Upper lobe of left lung (tissue), 6 donors: ENCODE measurements at regions not wholly inside any gene's neighbourhood (a gene's known extent, or its start where the extent isn't known, plus 50 kb on each side); places are given as distances from the start of the nearest gene placed in this dataset.
"Not testable (repeated sequence)": the region's sequence is repeated elsewhere in the genome, so short reads cannot be mapped to it uniquely, and the experiment has no call there.

Source experiments
- ATAC-seq, 2 donors: fragments of 200-7000 bp; cut with Tn5 transposase; one replicate each; pipeline ENCODE4 v1.9.1; 2022; ENCODE audit warnings: mild to moderate bottlenecking in 2 of 2, moderate library complexity in 2 of 2; ENCODE audit not compliant: low FRiP score in 2 of 2
- DNase-seq, 2 donors: peaks; one replicate each; pipeline ENCODE4 v3.0.0-alpha.2; 2019 to 2020
- H3K27ac ChIP-seq, 4 donors: fragments of 200-600 bp; sonication (generic); one replicate each; pipeline ENCODE4 v1.5.1; 2016 to 2019
- H3K27me3 ChIP-seq, 4 donors: fragments of 200-600 bp; sonication (generic); one replicate each; pipeline ENCODE4 v1.5.1; 2017 to 2019
- H3K36me3 ChIP-seq, 4 donors: fragments of 200-600 bp; sonication (generic); one replicate each; pipeline ENCODE4 v1.5.1; 2016 to 2019
- H3K4me1 ChIP-seq, 4 donors: fragments of 200-600 bp; sonication (generic); one replicate each; pipeline ENCODE4 v1.5.1; 2018 to 2019
- H3K4me3 ChIP-seq, 4 donors: fragments of 200-600 bp; sonication (generic); one replicate each; pipeline ENCODE4 v1.5.1; 2017 to 2019; ENCODE audit warnings: mild to moderate bottlenecking in 2 of 4, moderate library complexity in 1 of 4
- H3K9me3 ChIP-seq, 4 donors: fragments of 200-600 bp; sonication (generic); one replicate each; pipeline ENCODE4 v1.5.1; 2018 to 2019
- EP300 ChIP-seq, 4 donors: sonication (generic); formaldehyde crosslinking; IDR thresholded peaks; one replicate each; pipeline ENCODE4 v1.5.1; 2017; ENCODE audit warnings: antibody characterized with exemption in 4 of 4, control low read depth in 2 of 4
- POLR2A ChIP-seq, 4 donors: fragments of 450-650 bp; IDR thresholded peaks; one replicate each; pipeline ENCODE4 v1.5.1; 2016 to 2017; ENCODE audit warnings: antibody characterized with exemption in 4 of 4, mild to moderate bottlenecking in 2 of 4
- POLR2AphosphoS5 ChIP-seq, 2 donors: sonication (generic); formaldehyde crosslinking; IDR thresholded peaks; one replicate each; pipeline ENCODE4 v1.5.1; 2017; ENCODE audit warnings: antibody characterized with exemption in 2 of 2
- WGBS, 2 donors: methylation state at CpG; one replicate each; pipeline ENCODE4 v1.1.5; 2017 to 2018; 5-methylcytosine and 5-hydroxymethylcytosine counted together
- TF ChIP-seq, protein P1 (sequence below), 6 experiments: fragments of 450-650 bp in 4 of 6; fragments of 200-600 bp in 2 of 6; sonication (generic) in 2 of 6; IDR thresholded peaks; one replicate each; pipeline ENCODE4 v1.5.1; 2016 to 2019; ENCODE audit warnings: antibody characterized with exemption in 6 of 6
- donor health status: DM: no; HTN: no; CAD: no; lungs with moderate emphysema.
- donor health status: DM: no; HTN: yes; CAD: no; lungs with severe emphysema.

DNA sequence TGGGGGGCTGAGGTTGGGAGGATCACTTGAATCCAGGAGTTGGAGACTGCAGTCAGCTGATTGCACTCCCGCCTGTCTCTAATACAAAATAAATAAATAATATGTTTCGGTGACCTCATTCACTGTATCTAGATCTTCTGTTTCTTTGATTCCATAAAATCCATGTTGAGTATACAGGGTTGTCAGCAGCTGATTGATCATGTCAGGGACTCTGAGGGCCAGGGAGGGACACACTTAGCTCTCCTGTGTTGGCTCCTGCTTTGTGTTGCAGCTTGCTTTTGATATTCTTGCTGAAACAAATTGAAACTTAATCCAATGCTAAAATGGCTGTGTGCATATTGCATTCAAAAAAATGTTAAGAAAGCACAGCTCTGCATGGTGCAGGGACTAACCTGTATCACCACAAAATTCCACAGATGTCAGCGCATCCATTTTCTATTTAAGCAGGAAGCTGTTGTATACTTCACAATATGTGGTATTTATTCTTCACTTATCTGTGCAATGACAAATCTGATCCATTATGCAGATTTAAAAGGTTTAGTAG lies 454.5 kb downstream of the CDH11 start:
- H3K27ac ChIP-seq, result no peak overlapping the region
- H3K4me3 ChIP-seq, result no peak overlapping the region
- no peaks in the 10 kb centered on the region for H3K27me3 ChIP-seq
- ATAC-seq (no peak), DNase-seq (no peak)
- TF ChIP-seq, protein P1, sequence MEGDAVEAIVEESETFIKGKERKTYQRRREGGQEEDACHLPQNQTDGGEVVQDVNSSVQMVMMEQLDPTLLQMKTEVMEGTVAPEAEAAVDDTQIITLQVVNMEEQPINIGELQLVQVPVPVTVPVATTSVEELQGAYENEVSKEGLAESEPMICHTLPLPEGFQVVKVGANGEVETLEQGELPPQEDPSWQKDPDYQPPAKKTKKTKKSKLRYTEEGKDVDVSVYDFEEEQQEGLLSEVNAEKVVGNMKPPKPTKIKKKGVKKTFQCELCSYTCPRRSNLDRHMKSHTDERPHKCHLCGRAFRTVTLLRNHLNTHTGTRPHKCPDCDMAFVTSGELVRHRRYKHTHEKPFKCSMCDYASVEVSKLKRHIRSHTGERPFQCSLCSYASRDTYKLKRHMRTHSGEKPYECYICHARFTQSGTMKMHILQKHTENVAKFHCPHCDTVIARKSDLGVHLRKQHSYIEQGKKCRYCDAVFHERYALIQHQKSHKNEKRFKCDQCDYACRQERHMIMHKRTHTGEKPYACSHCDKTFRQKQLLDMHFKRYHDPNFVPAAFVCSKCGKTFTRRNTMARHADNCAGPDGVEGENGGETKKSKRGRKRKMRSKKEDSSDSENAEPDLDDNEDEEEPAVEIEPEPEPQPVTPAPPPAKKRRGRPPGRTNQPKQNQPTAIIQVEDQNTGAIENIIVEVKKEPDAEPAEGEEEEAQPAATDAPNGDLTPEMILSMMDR (IDR thresholded peaks at IDR 0.05), result no peak
- TF ChIP-seq POLR2AphosphoS5 (IDR thresholded peaks at IDR 0.05), result no peak
- TF ChIP-seq EP300 (IDR thresholded peaks at IDR 0.05), result no peak
- no peak for TF ChIP-seq POLR2A (IDR thresholded peaks at IDR 0.05)
- no peaks in the 10 kb centered on the region for H3K9me3 ChIP-seq
- no peaks in the 10 kb centered on the region for H3K36me3 ChIP-seq
- no peaks in the 10 kb centered on the region for H3K4me1 ChIP-seq
- WGBS, 2 donors, result 89 to 93% methylated on average over 3 of the region's 3 CpGs

DNA sequence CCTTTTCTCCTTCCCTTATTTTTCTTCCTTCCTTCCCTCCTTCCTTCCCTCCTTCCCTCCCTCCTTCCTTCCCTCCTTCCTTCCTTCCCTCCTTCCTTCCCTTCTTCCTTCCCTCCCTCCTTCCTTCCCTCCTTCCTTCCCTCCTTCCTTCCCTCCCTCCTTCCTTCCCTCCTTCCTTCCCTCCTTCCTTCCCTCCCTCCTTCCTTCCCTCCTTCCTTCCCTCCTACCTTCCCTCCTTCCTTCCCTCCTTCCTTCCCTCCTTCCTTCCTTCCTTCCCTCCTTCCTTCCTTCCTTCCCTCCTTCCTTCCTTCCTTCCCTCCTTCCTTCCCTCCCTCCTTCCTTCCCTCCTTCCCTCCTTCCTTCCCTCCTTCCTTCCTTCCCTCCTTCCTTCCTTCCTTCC lies 459.6 kb downstream of the CDH11 start:
- H3K4me3 ChIP-seq, DNase-seq, H3K4me1 ChIP-seq, H3K27me3 ChIP-seq, H3K36me3 ChIP-seq, H3K27ac ChIP-seq, H3K9me3 ChIP-seq, ATAC-seq: not testable (repeated sequence)

DNA sequence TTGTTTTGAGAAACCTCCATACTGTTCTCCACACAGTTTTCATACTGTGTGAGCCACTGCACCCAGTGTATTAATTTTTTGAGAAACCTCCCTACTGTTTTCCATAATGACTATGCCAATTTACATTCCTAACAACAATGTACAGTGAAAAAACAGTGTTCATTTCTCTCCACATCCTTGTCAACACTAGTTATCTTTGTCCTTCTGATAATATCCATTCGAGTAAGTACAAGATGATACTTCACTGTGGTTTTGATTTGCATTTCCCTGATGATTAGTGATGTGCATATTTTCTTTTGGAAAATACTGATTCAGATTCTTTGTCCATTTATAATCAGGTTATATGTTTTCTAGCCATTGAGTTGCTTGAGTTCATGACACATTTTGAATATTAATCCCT lies 462.0 kb downstream of the CDH11 start:
- Histone ChIP-seq H3K27me3 (no peaks in the 10 kb centered on the region), H3K9me3 (no peaks in the 10 kb centered on the region), H3K4me3 (no peak overlapping the region), H3K27ac (no peak overlapping the region), H3K36me3 (no peaks in the 10 kb centered on the region), H3K4me1 (no peaks in the 10 kb centered on the region)
- ATAC-seq (no peak), DNase-seq (no peak)
- TF ChIP-seq, protein P1 (IDR thresholded peaks at IDR 0.05), result no peak
- no peak for TF ChIP-seq POLR2AphosphoS5 (IDR thresholded peaks at IDR 0.05)
- no peak for TF ChIP-seq POLR2A (IDR thresholded peaks at IDR 0.05)
- no peak for TF ChIP-seq EP300 (IDR thresholded peaks at IDR 0.05)
- WGBS, 2 donors, result 74 to 80% methylated on average over 1 of the region's 1 CpG

DNA sequence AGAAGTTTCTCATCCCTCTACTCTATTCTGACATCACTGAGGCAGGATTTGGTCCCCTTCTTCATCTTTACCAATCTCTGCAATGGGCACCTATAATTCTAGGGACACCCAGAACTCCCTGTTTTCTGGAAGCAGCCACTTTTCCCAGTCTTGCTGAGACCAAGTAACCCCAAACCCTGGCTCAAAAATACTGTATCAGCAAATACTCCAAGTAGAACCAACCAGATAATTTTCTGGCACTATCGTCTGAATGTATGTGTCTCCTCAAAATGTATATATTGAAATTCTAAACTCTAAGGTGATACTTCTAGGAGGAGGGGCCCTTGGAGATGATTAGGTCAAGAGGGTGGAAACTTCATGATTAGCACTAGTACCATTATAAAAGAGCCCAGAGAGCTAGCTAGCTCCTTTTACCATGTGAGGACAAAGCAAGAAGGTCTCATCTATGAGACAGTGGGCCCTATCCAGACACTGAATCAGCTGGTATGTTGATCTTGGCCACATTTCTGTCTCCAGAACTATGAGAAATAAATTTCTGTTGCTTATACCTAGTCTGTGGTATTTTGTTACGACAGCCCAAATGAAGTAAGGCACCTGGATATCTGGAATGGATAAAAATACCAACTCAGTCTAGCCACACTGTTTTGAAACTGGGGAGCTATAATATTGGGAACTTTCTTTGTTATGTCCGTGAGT lies 464.4 kb downstream of the CDH11 start:
- Histone ChIP-seq H3K27me3 (no peaks in the 10 kb centered on the region), H3K4me3 (no peak overlapping the region), H3K4me1 (no peaks in the 10 kb centered on the region), H3K36me3 (no peaks in the 10 kb centered on the region), H3K27ac (no peak overlapping the region), H3K9me3 (no peaks in the 10 kb centered on the region)
- DNase-seq (no peak), ATAC-seq (no peak)
- WGBS, 2 donors, result 89 to 96% methylated on average over 3 of the region's 3 CpGs
- TF ChIP-seq POLR2A (IDR thresholded peaks at IDR 0.05) (no peak), EP300 (IDR thresholded peaks at IDR 0.05) (no peak), POLR2AphosphoS5 (IDR thresholded peaks at IDR 0.05) (no peak)
- TF ChIP-seq, protein P1 (IDR thresholded peaks at IDR 0.05), result no peak

DNA sequence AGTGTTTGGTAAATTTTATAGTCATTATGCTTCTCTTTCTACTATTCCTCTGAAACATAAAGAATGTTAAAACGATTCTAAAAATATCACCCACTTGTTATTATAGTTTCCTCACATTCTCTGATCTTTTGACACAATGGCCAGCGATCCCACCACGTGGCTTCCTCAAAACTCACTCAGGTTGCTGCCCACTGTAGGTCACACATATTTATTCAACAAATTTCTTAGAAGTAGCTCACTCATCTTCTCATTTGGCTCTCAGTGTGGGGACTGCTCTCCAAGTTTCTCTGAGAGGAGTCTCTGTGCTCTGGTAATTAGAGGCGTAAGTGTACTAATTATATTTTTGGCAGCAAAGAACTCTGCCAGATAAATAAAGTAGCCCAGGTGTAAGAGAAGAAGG lies 465.4 kb downstream of the CDH11 start:
- no peak for ATAC-seq
- TF ChIP-seq POLR2A (IDR thresholded peaks at IDR 0.05), result no peak
- no peak for TF ChIP-seq EP300 (IDR thresholded peaks at IDR 0.05)
- TF ChIP-seq, protein P1 (IDR thresholded peaks at IDR 0.05), result no peak
- no peak for TF ChIP-seq POLR2AphosphoS5 (IDR thresholded peaks at IDR 0.05)
- Histone ChIP-seq H3K4me1 (no peaks in the 10 kb centered on the region), H3K4me3 (no peak overlapping the region), H3K27me3 (no peaks in the 10 kb centered on the region), H3K27ac (no peak overlapping the region), H3K36me3 (no peaks in the 10 kb centered on the region), H3K9me3 (no peaks in the 10 kb centered on the region)
- no peak for DNase-seq
- WGBS, 2 donors, result 36 to 45% methylated on average over 4 of the region's 4 CpGs
